ENCODE measurements at regions not wholly inside any gene's neighbourhood (a gene's known extent, or its start where the extent isn't known, plus 50 kb on each side); places are given as distances from the start of the nearest gene placed in this dataset.

DNA sequence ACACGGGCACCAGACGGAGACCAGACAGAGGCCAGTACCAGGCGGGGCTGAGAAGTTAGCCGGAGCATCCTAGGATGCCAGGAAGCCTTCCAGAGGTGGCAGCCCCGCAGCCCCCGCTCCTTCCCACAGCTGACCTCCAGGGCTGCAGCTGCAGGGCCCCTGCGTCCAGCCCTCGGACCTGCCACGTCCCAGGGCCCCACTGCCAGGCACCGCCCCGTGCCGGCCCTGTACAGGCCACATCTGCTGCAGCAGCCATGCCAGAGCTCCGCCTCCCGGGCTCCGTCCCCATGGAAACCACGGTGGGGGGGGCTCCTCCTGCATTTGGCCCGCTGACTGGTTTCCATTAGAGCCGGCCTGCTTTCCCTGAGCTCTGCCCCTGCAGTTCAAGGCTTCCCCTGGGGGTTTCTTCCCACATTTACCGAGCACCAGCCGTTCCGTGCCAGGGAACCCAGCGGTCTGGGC is 62.5 kb upstream of the PPARA start:
- DNase-seq, result no peak
- peaks cover 2% of the 10 kb centered on the region for H3K36me3 Mint-ChIP-seq
- H3K27ac Mint-ChIP-seq, result no peak overlapping the region
- no peak overlapping the region for H3K4me3 Mint-ChIP-seq
- no peaks in the 10 kb centered on the region for H3K9me3 Mint-ChIP-seq
- H3K4me1 Mint-ChIP-seq, result peaks cover 13% of the 10 kb centered on the region
- H3K27me3 Mint-ChIP-seq, result no peaks in the 10 kb centered on the region
- CTCF ChIA-PET, result interaction anchor here (0.8 to 1.8 kb wide), 2 partner anchors 29 to 82 kb away, joined by 4 to 5 read pairs; no protein-coding TSS in a partner anchor

DNA sequence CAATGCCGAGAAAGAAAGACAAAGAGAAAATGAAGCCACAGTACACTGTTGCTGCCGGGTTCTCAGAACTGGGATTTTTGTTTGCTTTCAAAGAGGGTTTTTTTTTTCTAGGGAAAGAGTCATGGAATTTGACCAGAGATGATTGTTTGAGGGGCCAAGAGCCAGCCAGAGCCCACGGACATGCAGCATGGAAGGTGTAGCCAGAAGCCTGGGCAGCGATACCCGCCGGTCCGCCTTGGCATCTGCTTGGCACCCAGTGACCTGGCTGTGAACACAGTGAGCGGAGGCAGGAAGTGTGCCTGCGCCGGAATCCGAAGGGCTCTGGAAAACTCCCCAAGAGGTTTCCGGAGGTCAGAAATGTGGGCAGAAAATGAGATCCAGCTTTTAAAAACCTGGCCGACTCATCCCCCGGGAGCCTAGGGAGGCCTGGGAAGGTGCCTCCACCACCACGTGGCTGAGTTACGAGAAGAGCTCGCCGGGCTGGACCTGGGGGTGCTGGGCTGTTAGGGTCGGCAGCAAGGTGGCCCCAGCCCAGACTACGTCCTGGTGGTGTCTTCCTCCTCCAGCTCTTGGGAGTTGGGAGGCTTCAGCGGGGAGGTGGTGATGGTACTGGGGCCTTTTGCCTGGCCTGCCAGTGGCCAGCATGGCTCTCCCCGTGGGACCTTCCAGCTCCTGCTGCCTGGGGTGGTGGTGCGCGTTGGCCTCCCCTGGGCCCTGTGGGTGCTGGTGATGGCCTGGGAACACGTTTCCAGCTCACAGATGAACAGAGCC is 61.6 kb upstream of the PPARA start:
- Mint-ChIP-seq H3K9me3 (no peaks in the 10 kb centered on the region), H3K4me3 (no peak overlapping the region), H3K4me1 (peaks cover 8% of the 10 kb centered on the region), H3K36me3 (no peaks in the 10 kb centered on the region), H3K27me3 (no peaks in the 10 kb centered on the region), H3K27ac (no peak overlapping the region)
- no peak for DNase-seq
- CTCF ChIA-PET, result interaction anchor here (0.8 to 1.8 kb wide), 3 partner anchors 28 to 83 kb away, joined by 3 to 5 read pairs (median 4); no protein-coding TSS in a partner anchor

DNA sequence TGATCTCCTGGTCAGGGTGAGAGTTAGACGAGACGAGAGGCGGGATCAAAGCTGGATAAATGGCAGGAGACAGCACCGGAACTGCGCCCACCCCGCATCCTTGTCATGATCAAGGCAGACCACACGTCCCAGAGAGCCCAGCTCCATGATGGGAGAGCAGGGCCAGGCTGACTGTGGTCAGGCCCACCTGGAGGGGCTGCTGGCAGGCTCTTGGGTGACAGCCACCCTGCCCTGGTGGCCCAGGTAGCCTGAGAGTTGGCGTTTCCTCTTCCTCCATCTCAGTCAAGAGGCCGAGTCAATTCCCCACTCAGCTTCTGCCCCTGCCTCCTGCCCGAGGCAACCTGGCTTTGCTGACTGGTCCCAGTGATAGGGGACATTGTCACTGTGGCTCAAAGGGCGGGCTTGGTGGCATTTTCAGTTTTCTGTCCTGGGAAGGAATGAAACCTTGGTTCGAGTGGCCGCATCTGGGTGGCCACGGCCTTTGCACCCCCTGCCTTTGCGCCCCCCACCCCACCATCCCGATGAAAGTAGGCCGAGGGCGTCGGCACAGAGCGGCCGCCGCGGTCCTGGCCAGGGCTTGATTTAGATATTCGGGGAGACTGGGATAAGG is 60.8 kb upstream of the PPARA start:
- no peaks in the 10 kb centered on the region for H3K27me3 Mint-ChIP-seq
- H3K36me3 Mint-ChIP-seq, result no peaks in the 10 kb centered on the region
- H3K4me1 Mint-ChIP-seq, result peaks cover 5% of the 10 kb centered on the region
- H3K4me3 Mint-ChIP-seq, result no peak overlapping the region
- CTCF ChIA-PET, result interaction anchor here (1.1 to 1.8 kb wide), 2 partner anchors 27 to 84 kb away, joined by 3 to 5 read pairs; no protein-coding TSS in a partner anchor
- no peaks in the 10 kb centered on the region for H3K9me3 Mint-ChIP-seq
- no peak for DNase-seq
- no peak overlapping the region for H3K27ac Mint-ChIP-seq

DNA sequence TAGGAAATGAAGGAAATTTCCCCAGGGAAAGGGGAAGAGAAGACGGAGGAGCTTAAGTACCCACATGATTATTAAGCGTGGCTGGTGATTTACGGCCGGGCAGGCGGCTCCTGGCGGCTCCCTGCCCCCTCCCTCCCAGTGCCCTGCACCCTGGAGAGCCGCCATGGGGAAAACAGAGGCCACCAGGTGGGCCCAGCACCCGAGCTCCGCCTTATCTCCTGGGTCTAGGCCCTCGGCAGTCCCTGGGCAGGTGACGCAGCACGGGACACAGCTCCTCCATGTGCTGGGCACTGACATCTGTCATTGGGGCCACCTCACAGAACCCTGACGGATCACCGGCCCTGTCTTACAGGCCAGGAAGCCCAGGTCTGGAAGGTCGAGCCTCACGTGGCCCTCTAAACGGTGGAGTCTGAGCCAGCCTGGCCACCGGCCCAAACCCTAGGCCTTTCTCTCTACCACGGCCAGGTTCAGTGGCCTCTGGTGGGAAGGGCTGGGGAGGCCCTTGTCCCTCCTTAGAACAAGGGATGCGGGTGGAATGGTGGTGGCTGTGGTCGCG is 60.2 kb upstream of the PPARA start:
- H3K27me3 Mint-ChIP-seq, result no peaks in the 10 kb centered on the region
- no peak overlapping the region for H3K4me3 Mint-ChIP-seq
- H3K4me1 Mint-ChIP-seq, result peaks cover 5% of the 10 kb centered on the region
- no peaks in the 10 kb centered on the region for H3K36me3 Mint-ChIP-seq
- no peak for DNase-seq
- CTCF ChIA-PET, result no interaction called here
- H3K9me3 Mint-ChIP-seq, result no peaks in the 10 kb centered on the region
- H3K27ac Mint-ChIP-seq, result no peak overlapping the region

DNA sequence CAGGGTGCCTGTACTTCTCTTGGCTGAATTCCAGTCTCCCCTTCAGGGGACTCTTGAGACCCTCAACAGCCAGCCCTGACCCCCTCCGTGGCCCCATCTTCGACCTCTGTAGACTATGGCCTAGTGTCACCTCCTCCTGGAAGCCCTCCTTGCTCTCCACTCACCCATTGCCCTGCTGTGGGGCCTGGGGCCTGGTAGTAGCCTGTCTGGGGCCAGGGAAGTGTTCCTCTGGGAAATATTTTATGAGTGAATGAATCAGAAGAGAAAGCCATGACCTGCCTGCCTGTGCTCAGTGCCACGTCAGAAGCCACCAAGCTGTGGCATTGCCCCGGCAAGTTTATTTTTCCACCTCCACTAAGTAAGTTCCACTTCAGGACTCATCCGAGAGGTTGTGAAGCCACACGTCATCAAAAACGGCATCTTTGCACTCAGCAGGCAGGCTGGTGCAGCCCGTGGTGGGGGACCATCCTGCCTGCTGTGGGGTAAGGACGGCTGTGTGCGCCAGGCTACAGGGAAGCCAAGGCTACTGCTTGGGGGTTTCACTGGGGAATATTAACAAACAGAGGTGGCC is 59.6 kb upstream of the PPARA start:
- Mint-ChIP-seq H3K36me3 (no peaks in the 10 kb centered on the region), H3K9me3 (no peaks in the 10 kb centered on the region), H3K4me1 (peaks cover 5% of the 10 kb centered on the region), H3K4me3 (no peak overlapping the region), H3K27me3 (no peaks in the 10 kb centered on the region), H3K27ac (no peak overlapping the region)
- no peak for DNase-seq
- CTCF ChIA-PET, result no interaction called here

DNA sequence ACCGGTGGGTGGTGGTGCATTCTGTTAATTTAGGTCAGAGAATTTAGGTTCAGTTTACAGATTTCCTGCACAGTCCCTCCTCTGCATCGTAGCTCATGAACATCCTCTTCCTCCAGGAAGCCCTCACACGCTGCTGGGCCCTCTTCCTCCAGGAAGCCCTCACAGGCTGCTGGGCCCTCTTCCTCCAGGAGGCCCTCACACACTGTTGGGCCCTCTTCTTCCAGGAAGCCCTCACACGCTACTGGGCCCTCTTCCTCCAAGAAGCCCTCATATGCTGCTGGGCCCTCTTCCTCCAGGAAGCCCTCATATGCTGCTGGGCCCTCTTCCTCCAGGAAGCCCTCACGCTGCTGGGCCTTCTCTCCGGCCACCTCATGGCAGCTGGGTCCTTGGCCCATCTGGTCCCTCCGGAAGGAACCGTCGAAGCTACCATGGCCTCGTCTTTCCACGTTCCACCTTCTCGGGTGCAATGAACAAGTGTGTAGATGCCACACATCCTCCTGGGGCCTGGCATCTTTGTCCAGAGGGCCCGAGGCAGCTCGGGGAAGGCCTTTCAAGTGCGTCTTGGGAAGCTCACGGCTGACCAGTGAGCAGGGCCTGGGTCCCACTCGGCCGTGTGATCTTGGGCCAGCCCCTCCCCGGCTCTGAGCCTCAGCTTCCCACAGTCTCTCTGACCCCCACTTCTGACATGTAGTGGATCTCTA is 58.9 kb upstream of the PPARA start:
- Mint-ChIP-seq H3K9me3 (no peaks in the 10 kb centered on the region), H3K36me3 (no peaks in the 10 kb centered on the region), H3K27ac (peak overlapping the region; percentile 60), H3K27me3 (no peaks in the 10 kb centered on the region), H3K4me1 (peaks cover 5% of the 10 kb centered on the region), H3K4me3 (no peak overlapping the region)
- CTCF ChIA-PET, result interaction anchor here (1.0 kb wide), 1 partner anchor 86 kb away, joined by 3 read pairs; no protein-coding TSS in a partner anchor
- DNase-seq, result no peak

DNA sequence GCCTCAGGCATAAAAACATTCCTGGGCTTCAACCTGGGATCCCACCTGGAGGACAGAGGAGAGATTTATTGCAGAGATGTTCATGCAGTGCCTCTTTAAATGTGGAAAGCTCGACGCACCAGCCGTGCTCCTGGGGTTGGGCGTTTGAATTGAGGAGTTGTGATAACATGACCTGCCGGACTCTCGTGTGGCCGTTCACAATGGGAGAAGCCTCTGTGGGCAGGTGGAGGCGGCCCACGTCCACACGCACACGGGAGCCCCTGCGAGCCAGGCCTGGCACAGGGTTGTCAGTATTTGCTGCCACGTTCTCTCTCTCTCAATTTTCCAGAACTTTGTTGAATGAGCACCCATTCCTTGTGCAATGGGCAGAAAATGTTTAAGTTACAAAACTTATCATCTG is 58.3 kb upstream of the PPARA start:
- no peak for DNase-seq
- Mint-ChIP-seq H3K4me3 (no peak overlapping the region), H3K9me3 (no peaks in the 10 kb centered on the region), H3K27ac (no peak overlapping the region), H3K36me3 (no peaks in the 10 kb centered on the region), H3K4me1 (peaks cover 5% of the 10 kb centered on the region), H3K27me3 (no peaks in the 10 kb centered on the region)
- CTCF ChIA-PET, result interaction anchor here (1.0 to 1.7 kb wide), 2 partner anchors 85 to 86 kb away, joined by 3 read pairs; no protein-coding TSS in a partner anchor

DNA sequence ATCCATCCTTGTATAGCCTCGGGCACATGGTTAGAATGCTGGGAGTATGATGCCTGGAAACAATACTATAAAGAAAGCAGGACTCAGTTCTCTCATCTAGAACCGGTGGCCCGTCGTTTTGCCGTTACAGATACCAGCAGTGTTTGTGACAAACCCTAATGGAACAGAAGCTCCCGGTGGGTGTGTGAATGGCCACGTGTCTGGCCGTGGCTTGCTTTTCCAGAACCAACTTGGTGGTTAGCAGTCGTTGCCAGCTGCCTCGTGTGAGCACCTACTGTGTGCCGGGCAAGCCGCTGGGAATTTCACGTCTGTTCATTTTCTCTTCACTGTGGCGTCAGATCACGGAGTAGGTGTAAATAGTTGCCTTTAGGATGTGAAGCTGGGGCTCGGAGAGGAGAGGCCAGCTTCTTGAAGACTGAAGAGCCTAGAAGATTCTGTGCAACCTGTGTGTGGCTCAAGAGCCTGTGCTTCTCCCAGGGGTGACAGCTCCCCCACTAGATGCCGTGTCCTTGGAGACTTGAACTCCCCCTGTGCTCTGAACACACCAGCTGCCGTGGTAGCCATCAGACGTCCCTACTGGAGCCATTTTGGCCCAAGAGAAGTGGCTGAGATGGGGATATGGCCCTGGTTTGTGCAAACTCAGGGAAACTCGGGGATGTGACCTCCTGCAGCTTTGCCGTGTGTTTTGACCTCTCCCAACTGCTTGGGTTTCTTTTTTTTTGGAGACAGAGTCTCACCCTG is 57.5 kb upstream of the PPARA start:
- Mint-ChIP-seq H3K9me3 (no peaks in the 10 kb centered on the region), H3K36me3 (no peaks in the 10 kb centered on the region), H3K27ac (peak overlapping the region; percentile 11), H3K27me3 (no peaks in the 10 kb centered on the region), H3K4me1 (peaks cover 5% of the 10 kb centered on the region), H3K4me3 (no peak overlapping the region)
- no peak for DNase-seq
- CTCF ChIA-PET, result interaction anchor here (1.7 kb wide), 1 partner anchor 86 kb away, joined by 3 read pairs; no protein-coding TSS in a partner anchor

DNA sequence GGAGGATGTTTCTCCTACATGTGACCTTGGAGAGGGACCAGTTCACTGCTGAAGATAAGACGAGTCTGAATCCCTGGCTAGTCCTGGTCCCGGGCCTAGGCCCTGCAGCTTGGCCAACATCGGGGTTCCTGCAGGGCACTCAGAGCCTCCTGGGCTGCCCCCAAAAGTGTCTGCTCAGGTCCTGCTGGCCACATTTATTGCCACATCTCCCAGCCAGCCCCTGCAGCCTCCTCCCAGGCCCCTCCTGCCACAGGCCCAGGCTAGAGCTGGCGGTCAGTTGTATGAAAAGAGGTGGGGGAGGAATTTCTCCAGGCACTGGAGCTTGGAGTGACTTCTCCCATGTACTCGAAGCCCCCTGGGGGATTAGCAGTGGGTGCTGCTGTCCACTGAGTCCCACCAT is 56.5 kb upstream of the PPARA start:
- CTCF ChIA-PET, result interaction anchor here (1.7 kb wide), 1 partner anchor 87 kb away, joined by 3 read pairs; no protein-coding TSS in a partner anchor
- H3K4me3 Mint-ChIP-seq, result no peak overlapping the region
- no peaks in the 10 kb centered on the region for H3K27me3 Mint-ChIP-seq
- DNase-seq, result no peak
- H3K4me1 Mint-ChIP-seq, result peaks cover 5% of the 10 kb centered on the region
- H3K27ac Mint-ChIP-seq, result no peak overlapping the region
- no peaks in the 10 kb centered on the region for H3K9me3 Mint-ChIP-seq
- no peaks in the 10 kb centered on the region for H3K36me3 Mint-ChIP-seq

DNA sequence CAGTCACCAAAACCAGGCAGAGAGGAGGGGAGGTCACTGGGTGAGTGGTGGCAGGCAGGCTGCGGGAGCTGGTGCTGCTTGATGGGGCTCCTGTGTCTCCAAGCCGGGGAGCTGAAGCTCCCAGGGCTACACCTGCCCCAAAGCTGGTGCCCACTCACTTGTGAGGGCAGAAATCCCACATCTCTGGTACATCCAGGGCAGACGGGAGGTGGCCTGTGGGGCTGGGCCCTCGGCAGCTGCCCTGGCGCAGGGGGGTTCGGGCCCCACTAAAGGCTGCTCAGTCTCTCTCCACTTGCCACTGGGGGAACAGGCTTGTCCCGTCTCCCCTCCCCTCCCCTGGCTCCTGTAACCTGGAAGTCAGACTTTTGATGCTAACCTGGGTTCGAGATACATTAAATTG is 55.6 kb upstream of the PPARA start:
- Mint-ChIP-seq H3K4me3 (no peak overlapping the region), H3K4me1 (peaks cover 5% of the 10 kb centered on the region), H3K36me3 (no peaks in the 10 kb centered on the region), H3K9me3 (no peaks in the 10 kb centered on the region), H3K27ac (no peak overlapping the region), H3K27me3 (no peaks in the 10 kb centered on the region)
- CTCF ChIA-PET, result no interaction called here
- no peak for DNase-seq

DNA sequence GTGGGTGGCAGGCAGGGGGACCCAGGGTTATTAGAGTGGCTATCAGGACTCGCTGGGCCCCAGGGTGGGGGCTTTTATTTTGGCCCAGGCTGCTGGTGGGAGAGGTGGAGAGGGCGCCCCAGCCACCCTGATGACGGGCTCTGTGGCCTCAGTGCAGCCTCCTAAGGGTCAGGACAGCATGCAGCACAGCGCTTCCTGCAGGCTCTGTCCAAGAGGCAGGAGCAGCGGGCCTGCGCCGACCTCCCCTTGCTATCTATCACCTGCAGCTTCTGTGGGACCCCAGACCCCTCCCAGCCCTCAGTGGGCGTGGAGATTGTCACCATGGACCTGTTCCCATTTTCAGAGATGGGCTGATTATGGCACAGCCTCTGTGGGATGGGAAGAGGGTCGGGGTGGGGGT is 54.3 kb upstream of the PPARA start:
- no peak overlapping the region for H3K27ac Mint-ChIP-seq

DNA sequence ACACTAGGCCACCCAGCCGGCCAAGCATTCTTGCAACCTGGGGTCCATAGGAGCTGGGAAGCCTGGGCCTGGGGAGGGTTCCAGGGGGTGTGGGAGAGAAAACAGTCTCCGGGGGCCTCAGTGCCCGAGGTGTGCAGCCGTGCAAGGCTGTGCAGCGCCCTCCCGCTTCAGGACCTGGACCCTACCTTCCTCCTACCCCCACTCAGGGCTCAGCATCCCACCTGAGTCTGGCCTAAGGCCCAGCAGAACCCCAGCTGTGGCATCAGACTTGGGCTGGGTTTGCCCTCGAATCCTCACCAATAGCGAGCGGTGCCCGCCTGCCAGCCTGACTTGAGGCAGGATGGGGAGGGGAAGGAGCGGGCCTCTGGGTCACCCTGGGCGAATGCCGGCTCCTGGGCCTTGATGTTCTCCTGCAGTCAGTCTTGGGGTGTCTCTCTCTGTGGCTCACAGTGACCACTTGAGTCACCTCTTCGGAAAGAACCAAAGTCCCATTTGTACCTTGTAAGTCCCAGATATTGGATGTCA is 53.6 kb upstream of the PPARA start:
- CTCF ChIA-PET, result interaction anchor here (1.3 kb wide), 1 partner anchor 20 kb away, joined by 3 read pairs; no protein-coding TSS in a partner anchor
- Mint-ChIP-seq H3K36me3 (no peaks in the 10 kb centered on the region), H3K9me3 (no peaks in the 10 kb centered on the region), H3K4me3 (no peak overlapping the region), H3K27me3 (no peaks in the 10 kb centered on the region), H3K27ac (no peak overlapping the region), H3K4me1 (no peaks in the 10 kb centered on the region)
- no peak for DNase-seq

More for the DNA sequence above, 54.3 kb upstream of the PPARA start:
- H3K9me3 Mint-ChIP-seq, result no peaks in the 10 kb centered on the region
- CTCF ChIA-PET, result interaction anchor here (1.3 kb wide), 1 partner anchor 21 kb away, joined by 3 read pairs; no protein-coding TSS in a partner anchor
- H3K4me3 Mint-ChIP-seq, result no peak overlapping the region
- peaks cover 2% of the 10 kb centered on the region for H3K4me1 Mint-ChIP-seq
- no peaks in the 10 kb centered on the region for H3K36me3 Mint-ChIP-seq
- no peak for DNase-seq
- no peaks in the 10 kb centered on the region for H3K27me3 Mint-ChIP-seq

DNA sequence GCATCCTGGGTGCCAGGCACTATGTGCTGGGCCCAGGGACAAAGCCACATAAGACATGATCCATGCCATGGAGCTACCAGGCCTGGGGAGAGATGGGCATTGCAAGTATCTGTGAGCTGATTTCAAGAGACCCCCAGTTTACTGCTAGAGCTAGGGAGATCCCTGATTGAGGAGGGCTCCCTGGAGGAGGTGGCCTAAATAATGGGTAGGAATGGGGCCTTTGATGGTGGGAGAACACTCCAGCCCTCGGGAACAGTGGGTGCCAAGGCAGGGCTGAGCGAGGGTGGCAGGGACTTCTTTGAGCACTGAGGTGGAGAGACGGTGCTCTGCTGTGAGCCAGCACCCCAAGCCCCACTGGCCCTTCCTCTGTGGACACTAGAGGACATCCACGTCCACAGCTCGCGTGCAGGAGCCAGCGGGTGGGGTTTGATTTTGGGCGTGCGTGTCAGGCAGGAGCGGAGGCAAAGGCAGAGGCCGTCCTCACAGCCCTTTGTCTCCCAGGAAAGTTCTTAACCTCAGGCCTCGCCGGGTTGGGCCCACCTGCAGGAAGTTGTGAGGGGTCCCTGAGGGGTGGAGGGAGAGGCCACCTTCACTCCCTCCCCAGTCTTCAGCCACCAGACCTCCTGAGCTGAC is 52.9 kb upstream of the PPARA start:
- no peaks in the 10 kb centered on the region for H3K4me1 Mint-ChIP-seq
- H3K9me3 Mint-ChIP-seq, result no peaks in the 10 kb centered on the region
- CTCF ChIA-PET, result interaction anchor here (1.3 kb wide), 1 partner anchor 20 kb away, joined by 3 read pairs; no protein-coding TSS in a partner anchor
- H3K27me3 Mint-ChIP-seq, result no peaks in the 10 kb centered on the region
- no peak overlapping the region for H3K27ac Mint-ChIP-seq
- H3K36me3 Mint-ChIP-seq, result no peaks in the 10 kb centered on the region
- DNase-seq, result no peak
- H3K4me3 Mint-ChIP-seq, result no peak overlapping the region

Data from activated naive CD4-positive, alpha-beta T cell treated with anti-CD3 and anti-CD28 coated beads, Interleukin-2, amount 10 ng/mL, durations not matched to agents 7 days and 5 days (primary cell).